ENCODE measurements at regions not wholly inside any gene's neighbourhood (a gene's known extent, or its start where the extent isn't known, plus 50 kb on each side); places are given as distances from the start of the nearest gene placed in this dataset.

- TF ChIP-seq POLR2A (IDR thresholded peaks at IDR 0.05) (no peak), CTCF (IDR thresholded peaks at IDR 0.05) (no peak)
These were observed 118.6 kb downstream of the SLIT2 start for GRCh38 chr4:20370274-20370673.
